GM23338 (cell line): ENCODE measurements at regions not wholly inside any gene's neighbourhood (a gene's known extent, or its start where the extent isn't known, plus 50 kb on each side); places are given as distances from the start of the nearest gene placed in this dataset.

Experiments
- ATAC-seq: fragments of 200-7000 bp; cut with Tn5 transposase; 3 replicates; pipeline ENCODE4 v1.9.1; 2020
- DNase-seq: peaks from one replicate; pipeline ENCODE4 v3.0.0-alpha.2; 2015; ENCODE audit warnings: low spot score
- H2AFZ ChIP-seq: fragments of 200-600 bp; sonication (generic); 2 replicates; pipeline ENCODE4 v1.8.0; 2016; ENCODE audit warnings: antibody characterized with exemption, mild to moderate bottlenecking, moderate library complexity
- H3F3A ChIP-seq: fragments of 200-600 bp; sonication (generic); replicated peaks from 2 replicates; pipeline ENCODE4 v1.8.0; 2017; ENCODE audit warnings: antibody characterized with exemption, mixed run types, low read depth
- H3K27ac ChIP-seq: fragments of 200-600 bp; sonication (generic); 2 replicates; pipeline ENCODE4 v1.6.1; 2016; ENCODE audit warnings: low read depth
- H3K27me3 ChIP-seq: fragments of 200-600 bp; sonication (generic); 2 replicates; pipeline ENCODE4 v1.8.0; 2016; ENCODE audit warnings: mild to moderate bottlenecking, mixed run types, moderate library complexity; ENCODE audit not compliant: insufficient read depth
- H3K36me3 ChIP-seq: fragments of 200-600 bp; sonication (generic); 2 replicates; pipeline ENCODE4 v1.8.0; 2016; ENCODE audit warnings: mild to moderate bottlenecking; ENCODE audit not compliant: insufficient read depth
- H3K4me1 ChIP-seq: fragments of 200-600 bp; sonication (generic); 2 replicates; pipeline ENCODE4 v1.8.0; 2016; ENCODE audit warnings: mild to moderate bottlenecking, moderate library complexity; ENCODE audit not compliant: insufficient read depth
- H3K4me2 ChIP-seq: fragments of 200-600 bp; sonication (generic); 2 replicates; pipeline ENCODE4 v1.7.1; 2017; ENCODE audit warnings: mixed run types
- H3K4me3 ChIP-seq: fragments of 200-600 bp; sonication (generic); 2 replicates; pipeline ENCODE4 v1.6.1; 2016; ENCODE audit warnings: mixed run types
- H3K79me2 ChIP-seq: fragments of 200-600 bp; sonication (generic); replicated peaks from 2 replicates; pipeline ENCODE4 v1.8.0; 2017; ENCODE audit warnings: mild to moderate bottlenecking; ENCODE audit not compliant: insufficient read depth
- H3K9me2 ChIP-seq: fragments of 200-600 bp; sonication (generic); 2 replicates; pipeline ENCODE4 v1.8.0; 2017; ENCODE audit not compliant: insufficient read depth
- H4K20me1 ChIP-seq: fragments of 200-600 bp; sonication (generic); replicated peaks from 2 replicates; pipeline ENCODE4 v1.8.0; 2017; ENCODE audit warnings: mild to moderate bottlenecking; ENCODE audit not compliant: insufficient read depth
- H3K27ac Mint-ChIP-seq: 2 replicates; pipeline ENCODE4 v1.8.0; 2020; ENCODE audit warnings: inconsistent platforms, mild to moderate bottlenecking, moderate library complexity, mixed read lengths
- H3K27me3 Mint-ChIP-seq: 3 replicates; pipeline ENCODE4 v1.8.0; 2022; ENCODE audit warnings: low read depth, mild to moderate bottlenecking, moderate library complexity, mixed read lengths, inconsistent platforms; ENCODE audit not compliant: insufficient read depth, poor library complexity
- H3K36me3 Mint-ChIP-seq: 3 replicates; pipeline ENCODE4 v1.8.0; 2021; ENCODE audit warnings: low read depth, mild to moderate bottlenecking, inconsistent platforms, moderate library complexity, mixed read lengths
- H3K4me1 Mint-ChIP-seq: 3 replicates; pipeline ENCODE4 v1.8.0; 2020; ENCODE audit warnings: mild to moderate bottlenecking, inconsistent platforms, mixed read lengths
- H3K4me3 Mint-ChIP-seq: 3 replicates; pipeline ENCODE4 v1.8.0; 2021; ENCODE audit warnings: moderate library complexity, mild to moderate bottlenecking, inconsistent platforms, mixed read lengths
- H3K9me3 Mint-ChIP-seq: 3 replicates; pipeline ENCODE4 v1.8.0; 2020; ENCODE audit warnings: moderate library complexity, mild to moderate bottlenecking, inconsistent platforms, mixed read lengths
- CREB1 ChIP-seq: fragments of 250-450 bp; sonication (Bioruptor Pico); IDR thresholded peaks from 2 replicates; pipeline ENCODE4 v1.5.0; 2020; ENCODE audit warnings: low read depth, mild to moderate bottlenecking, moderate library complexity
- EZH2 ChIP-seq: fragments of 200-600 bp; sonication (generic); IDR thresholded peaks from one replicate; pipeline ENCODE4 v1.8.0; 2017; ENCODE audit warnings: antibody characterized with exemption, mild to moderate bottlenecking, low read depth; ENCODE audit not compliant: unreplicated experiment
- EZH2phosphoT487 ChIP-seq: fragments of 200-600 bp; sonication (generic); IDR thresholded peaks from one replicate; pipeline ENCODE4 v1.8.1; 2018; ENCODE audit warnings: antibody characterized with exemption; ENCODE audit not compliant: unreplicated experiment
- JUNB ChIP-seq: IDR thresholded peaks from one replicate; pipeline ENCODE4 v1.6.1; 2016; ENCODE audit warnings: antibody characterized with exemption; ENCODE audit not compliant: unreplicated experiment
- NANOG ChIP-seq: IDR thresholded peaks from 2 replicates; pipeline ENCODE4 v1.6.1; 2016; ENCODE audit warnings: antibody characterized with exemption, borderline replicate concordance
- POLR2AphosphoS5 ChIP-seq: IDR thresholded peaks from 2 replicates; pipeline ENCODE4 v1.6.1; 2016; ENCODE audit warnings: antibody characterized with exemption, low read depth
- STAT1 ChIP-seq: IDR thresholded peaks from one replicate; pipeline ENCODE4 v1.6.1; 2016; ENCODE audit warnings: antibody characterized with exemption; ENCODE audit not compliant: unreplicated experiment
- ZNF114 ChIP-seq: fragments of 250-450 bp; sonication (Bioruptor Pico); IDR thresholded peaks from 2 replicates; pipeline ENCODE4 v1.5.0; 2020; ENCODE audit warnings: mild to moderate bottlenecking, moderate library complexity
- ZNF331 ChIP-seq: fragments of 250-450 bp; sonication (Bioruptor Pico); IDR thresholded peaks from 2 replicates; pipeline ENCODE4 v1.5.0; 2020; ENCODE audit warnings: low read depth, mild to moderate bottlenecking, moderate library complexity
- TF ChIP-seq, protein P1 (sequence below), 2 experiments: fragments of 200-600 bp in 1 of 2; sonication (generic) in 1 of 2; conservative IDR thresholded peaks; 2 replicates each; pipeline versions ENCODE4 v1.5.1 to v1.6.1; 2016 to 2017; ENCODE audit warnings: antibody characterized with exemption in 2 of 2, low read depth in 2 of 2, mild to moderate bottlenecking in 2 of 2, moderate library complexity in 1 of 2
- TF ChIP-seq, protein P2 (sequence below): fragments of 250-450 bp; sonication (Bioruptor Pico); IDR thresholded peaks from 2 replicates; pipeline ENCODE4 v1.5.0; 2020; ENCODE audit warnings: mild to moderate bottlenecking, moderate library complexity
- TF ChIP-seq, protein P3 (sequence below): IDR thresholded peaks from 2 replicates; pipeline ENCODE4 v1.6.1; 2016; ENCODE audit warnings: antibody characterized with exemption
- TF ChIP-seq, protein P4 (sequence below): IDR thresholded peaks from one replicate; pipeline ENCODE4 v1.6.1; 2018; ENCODE audit warnings: antibody characterized with exemption; ENCODE audit not compliant: unreplicated experiment

DNA sequence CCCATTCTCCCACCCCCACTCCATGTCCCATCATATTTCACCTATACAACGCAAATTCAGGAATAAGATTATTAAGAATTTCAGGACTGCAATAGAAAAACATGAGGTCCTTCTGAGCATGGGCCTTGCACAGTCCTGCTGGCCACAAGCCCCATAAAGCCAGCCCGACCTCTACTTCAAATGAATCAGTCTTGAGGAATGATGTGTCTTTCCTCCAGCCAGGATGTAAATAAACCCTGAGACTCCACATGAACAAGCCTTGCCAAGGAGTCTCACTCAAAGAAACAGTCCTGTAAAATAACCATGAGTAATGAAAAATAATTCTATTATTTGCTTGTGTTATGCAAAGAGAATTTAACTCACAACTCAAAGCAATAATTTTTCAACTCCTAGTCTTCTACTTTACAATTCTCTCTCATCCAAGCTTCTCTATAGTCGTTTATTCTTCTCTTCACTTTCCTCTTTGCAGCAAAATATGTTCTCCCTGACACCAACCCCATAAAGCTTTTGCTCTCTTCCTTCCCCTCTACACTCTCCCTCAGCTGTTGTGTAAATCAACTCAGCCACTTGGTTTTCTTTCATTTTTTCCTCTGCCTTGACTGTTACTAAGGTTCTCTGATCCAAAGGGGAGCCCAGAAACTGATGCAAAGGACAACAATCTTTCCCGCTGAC, 140.1 kb upstream of the MOCS2 start:
- no peaks in the 10 kb centered on the region for H3K27me3 ChIP-seq
- H3K4me2 ChIP-seq, result no peak overlapping the region
- Mint-ChIP-seq H3K4me3 (no peak overlapping the region), H3K27ac (no peak overlapping the region), H3K36me3 (no peaks in the 10 kb centered on the region), H3K27me3 (no peaks in the 10 kb centered on the region), H3K9me3 (no peaks in the 10 kb centered on the region), H3K4me1 (no peaks in the 10 kb centered on the region)
- ATAC-seq, result no peak
- no peaks in the 10 kb centered on the region for H3K9me2 ChIP-seq
- H3K4me3 ChIP-seq, result no peak overlapping the region
- DNase-seq, result no peak
- H3K4me1 ChIP-seq, result no peaks in the 10 kb centered on the region
- H3K36me3 ChIP-seq, result no peaks in the 10 kb centered on the region
- no peaks in the 10 kb centered on the region for H3K79me2 ChIP-seq
- no peaks in the 10 kb centered on the region for H4K20me1 ChIP-seq
- H3K27ac ChIP-seq, result no peak overlapping the region
- no peak for TF ChIP-seq POLR2AphosphoS5
- no peak for TF ChIP-seq JUNB
- TF ChIP-seq, protein P1, sequence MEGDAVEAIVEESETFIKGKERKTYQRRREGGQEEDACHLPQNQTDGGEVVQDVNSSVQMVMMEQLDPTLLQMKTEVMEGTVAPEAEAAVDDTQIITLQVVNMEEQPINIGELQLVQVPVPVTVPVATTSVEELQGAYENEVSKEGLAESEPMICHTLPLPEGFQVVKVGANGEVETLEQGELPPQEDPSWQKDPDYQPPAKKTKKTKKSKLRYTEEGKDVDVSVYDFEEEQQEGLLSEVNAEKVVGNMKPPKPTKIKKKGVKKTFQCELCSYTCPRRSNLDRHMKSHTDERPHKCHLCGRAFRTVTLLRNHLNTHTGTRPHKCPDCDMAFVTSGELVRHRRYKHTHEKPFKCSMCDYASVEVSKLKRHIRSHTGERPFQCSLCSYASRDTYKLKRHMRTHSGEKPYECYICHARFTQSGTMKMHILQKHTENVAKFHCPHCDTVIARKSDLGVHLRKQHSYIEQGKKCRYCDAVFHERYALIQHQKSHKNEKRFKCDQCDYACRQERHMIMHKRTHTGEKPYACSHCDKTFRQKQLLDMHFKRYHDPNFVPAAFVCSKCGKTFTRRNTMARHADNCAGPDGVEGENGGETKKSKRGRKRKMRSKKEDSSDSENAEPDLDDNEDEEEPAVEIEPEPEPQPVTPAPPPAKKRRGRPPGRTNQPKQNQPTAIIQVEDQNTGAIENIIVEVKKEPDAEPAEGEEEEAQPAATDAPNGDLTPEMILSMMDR (conservative IDR thresholded peaks at IDR 0.05; ENCODE audit: low read depth in 2 of 2), result no peak
- TF ChIP-seq STAT1, result no peak
- no peak for TF ChIP-seq ZNF331 (CRISPR knock-in tag)
- no peak for TF ChIP-seq EZH2phosphoT487
- no peak for TF ChIP-seq ZNF114
- TF ChIP-seq, protein P2, sequence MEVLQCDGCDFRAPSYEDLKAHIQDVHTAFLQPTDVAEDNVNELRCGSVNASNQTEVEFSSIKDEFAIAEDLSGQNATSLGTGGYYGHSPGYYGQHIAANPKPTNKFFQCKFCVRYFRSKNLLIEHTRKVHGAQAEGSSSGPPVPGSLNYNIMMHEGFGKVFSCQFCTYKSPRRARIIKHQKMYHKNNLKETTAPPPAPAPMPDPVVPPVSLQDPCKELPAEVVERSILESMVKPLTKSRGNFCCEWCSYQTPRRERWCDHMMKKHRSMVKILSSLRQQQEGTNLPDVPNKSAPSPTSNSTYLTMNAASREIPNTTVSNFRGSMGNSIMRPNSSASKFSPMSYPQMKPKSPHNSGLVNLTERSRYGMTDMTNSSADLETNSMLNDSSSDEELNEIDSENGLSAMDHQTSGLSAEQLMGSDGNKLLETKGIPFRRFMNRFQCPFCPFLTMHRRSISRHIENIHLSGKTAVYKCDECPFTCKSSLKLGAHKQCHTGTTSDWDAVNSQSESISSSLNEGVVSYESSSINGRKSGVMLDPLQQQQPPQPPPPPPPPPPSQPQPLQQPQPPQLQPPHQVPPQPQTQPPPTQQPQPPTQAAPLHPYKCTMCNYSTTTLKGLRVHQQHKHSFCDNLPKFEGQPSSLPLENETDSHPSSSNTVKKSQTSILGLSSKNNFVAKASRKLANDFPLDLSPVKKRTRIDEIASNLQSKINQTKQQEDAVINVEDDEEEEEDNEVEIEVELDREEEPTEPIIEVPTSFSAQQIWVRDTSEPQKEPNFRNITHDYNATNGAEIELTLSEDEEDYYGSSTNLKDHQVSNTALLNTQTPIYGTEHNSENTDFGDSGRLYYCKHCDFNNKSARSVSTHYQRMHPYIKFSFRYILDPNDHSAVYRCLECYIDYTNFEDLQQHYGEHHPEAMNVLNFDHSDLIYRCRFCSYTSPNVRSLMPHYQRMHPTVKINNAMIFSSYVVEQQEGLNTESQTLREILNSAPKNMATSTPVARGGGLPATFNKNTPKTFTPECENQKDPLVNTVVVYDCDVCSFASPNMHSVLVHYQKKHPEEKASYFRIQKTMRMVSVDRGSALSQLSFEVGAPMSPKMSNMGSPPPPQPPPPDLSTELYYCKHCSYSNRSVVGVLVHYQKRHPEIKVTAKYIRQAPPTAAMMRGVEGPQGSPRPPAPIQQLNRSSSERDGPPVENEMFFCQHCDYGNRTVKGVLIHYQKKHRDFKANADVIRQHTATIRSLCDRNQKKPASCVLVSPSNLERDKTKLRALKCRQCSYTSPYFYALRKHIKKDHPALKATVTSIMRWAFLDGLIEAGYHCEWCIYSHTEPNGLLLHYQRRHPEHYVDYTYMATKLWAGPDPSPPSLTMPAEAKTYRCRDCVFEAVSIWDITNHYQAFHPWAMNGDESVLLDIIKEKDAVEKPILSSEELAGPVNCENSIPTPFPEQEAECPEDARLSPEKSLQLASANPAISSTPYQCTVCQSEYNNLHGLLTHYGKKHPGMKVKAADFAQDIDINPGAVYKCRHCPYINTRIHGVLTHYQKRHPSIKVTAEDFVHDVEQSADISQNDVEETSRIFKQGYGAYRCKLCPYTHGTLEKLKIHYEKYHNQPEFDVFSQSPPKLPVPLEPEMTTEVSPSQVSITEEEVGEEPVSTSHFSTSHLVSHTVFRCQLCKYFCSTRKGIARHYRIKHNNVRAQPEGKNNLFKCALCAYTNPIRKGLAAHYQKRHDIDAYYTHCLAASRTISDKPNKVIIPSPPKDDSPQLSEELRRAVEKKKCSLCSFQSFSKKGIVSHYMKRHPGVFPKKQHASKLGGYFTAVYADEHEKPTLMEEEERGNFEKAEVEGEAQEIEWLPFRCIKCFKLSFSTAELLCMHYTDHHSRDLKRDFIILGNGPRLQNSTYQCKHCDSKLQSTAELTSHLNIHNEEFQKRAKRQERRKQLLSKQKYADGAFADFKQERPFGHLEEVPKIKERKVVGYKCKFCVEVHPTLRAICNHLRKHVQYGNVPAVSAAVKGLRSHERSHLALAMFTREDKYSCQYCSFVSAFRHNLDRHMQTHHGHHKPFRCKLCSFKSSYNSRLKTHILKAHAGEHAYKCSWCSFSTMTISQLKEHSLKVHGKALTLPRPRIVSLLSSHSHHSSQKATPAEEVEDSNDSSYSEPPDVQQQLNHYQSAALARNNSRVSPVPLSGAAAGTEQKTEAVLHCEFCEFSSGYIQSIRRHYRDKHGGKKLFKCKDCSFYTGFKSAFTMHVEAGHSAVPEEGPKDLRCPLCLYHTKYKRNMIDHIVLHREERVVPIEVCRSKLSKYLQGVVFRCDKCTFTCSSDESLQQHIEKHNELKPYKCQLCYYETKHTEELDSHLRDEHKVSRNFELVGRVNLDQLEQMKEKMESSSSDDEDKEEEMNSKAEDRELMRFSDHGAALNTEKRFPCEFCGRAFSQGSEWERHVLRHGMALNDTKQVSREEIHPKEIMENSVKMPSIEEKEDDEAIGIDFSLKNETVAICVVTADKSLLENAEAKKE (CRISPR knock-in tag), result no peak
- no peak for TF ChIP-seq NANOG
- TF ChIP-seq CREB1 (CRISPR knock-in tag), result no peak
- TF ChIP-seq EZH2, result no peak
- TF ChIP-seq, protein P3, sequence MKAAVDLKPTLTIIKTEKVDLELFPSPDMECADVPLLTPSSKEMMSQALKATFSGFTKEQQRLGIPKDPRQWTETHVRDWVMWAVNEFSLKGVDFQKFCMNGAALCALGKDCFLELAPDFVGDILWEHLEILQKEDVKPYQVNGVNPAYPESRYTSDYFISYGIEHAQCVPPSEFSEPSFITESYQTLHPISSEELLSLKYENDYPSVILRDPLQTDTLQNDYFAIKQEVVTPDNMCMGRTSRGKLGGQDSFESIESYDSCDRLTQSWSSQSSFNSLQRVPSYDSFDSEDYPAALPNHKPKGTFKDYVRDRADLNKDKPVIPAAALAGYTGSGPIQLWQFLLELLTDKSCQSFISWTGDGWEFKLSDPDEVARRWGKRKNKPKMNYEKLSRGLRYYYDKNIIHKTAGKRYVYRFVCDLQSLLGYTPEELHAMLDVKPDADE, result no peak
- TF ChIP-seq, protein P4, sequence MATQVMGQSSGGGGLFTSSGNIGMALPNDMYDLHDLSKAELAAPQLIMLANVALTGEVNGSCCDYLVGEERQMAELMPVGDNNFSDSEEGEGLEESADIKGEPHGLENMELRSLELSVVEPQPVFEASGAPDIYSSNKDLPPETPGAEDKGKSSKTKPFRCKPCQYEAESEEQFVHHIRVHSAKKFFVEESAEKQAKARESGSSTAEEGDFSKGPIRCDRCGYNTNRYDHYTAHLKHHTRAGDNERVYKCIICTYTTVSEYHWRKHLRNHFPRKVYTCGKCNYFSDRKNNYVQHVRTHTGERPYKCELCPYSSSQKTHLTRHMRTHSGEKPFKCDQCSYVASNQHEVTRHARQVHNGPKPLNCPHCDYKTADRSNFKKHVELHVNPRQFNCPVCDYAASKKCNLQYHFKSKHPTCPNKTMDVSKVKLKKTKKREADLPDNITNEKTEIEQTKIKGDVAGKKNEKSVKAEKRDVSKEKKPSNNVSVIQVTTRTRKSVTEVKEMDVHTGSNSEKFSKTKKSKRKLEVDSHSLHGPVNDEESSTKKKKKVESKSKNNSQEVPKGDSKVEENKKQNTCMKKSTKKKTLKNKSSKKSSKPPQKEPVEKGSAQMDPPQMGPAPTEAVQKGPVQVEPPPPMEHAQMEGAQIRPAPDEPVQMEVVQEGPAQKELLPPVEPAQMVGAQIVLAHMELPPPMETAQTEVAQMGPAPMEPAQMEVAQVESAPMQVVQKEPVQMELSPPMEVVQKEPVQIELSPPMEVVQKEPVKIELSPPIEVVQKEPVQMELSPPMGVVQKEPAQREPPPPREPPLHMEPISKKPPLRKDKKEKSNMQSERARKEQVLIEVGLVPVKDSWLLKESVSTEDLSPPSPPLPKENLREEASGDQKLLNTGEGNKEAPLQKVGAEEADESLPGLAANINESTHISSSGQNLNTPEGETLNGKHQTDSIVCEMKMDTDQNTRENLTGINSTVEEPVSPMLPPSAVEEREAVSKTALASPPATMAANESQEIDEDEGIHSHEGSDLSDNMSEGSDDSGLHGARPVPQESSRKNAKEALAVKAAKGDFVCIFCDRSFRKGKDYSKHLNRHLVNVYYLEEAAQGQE, result no peak
- H3F3A ChIP-seq, result no peaks in the 10 kb centered on the region
- no peak overlapping the region for H2AFZ ChIP-seq
